ENCODE measurements at regions not wholly inside any gene's neighbourhood (a gene's known extent, or its start where the extent isn't known, plus 50 kb on each side); places are given as distances from the start of the nearest gene placed in this dataset.
"Not testable (repeated sequence)": the region's sequence is repeated elsewhere in the genome, so short reads cannot be mapped to it uniquely, and the experiment has no call there.

GRCh38 chr11:23866641-23867040, 630.2 kb upstream of the LUZP2 start:
- no peak for DNase-seq (ENCODE audit: insufficient read length, low spot score)
- no peak for TF ChIP-seq CTCF (IDR thresholded peaks at IDR 0.05; ENCODE audit: insufficient read depth, missing control alignments)
- no peak for FAIRE-seq

GRCh38 chr11:23869671-23870070, 627.2 kb upstream of the LUZP2 start:
- DNase-seq (ENCODE audit: insufficient read length, low spot score) (no peak), FAIRE-seq (no peak)
- TF ChIP-seq CTCF (IDR thresholded peaks at IDR 0.05; ENCODE audit: insufficient read depth, missing control alignments), result no peak

- FAIRE-seq, result no peak
- no peak for TF ChIP-seq CTCF (IDR thresholded peaks at IDR 0.05; ENCODE audit: insufficient read depth, missing control alignments)
- no peak for DNase-seq (ENCODE audit: insufficient read length, low spot score)
Observed at GRCh38 chr11:23873406-23873805, 623.4 kb upstream of the LUZP2 start.

- FAIRE-seq, result no peak
- no peak for DNase-seq (ENCODE audit: insufficient read length, low spot score)
- no peak for TF ChIP-seq CTCF (IDR thresholded peaks at IDR 0.05; ENCODE audit: insufficient read depth, missing control alignments)
Observed at GRCh38 chr11:23875176-23875850, 621.5 kb upstream of the LUZP2 start.

- DNase-seq (ENCODE audit: insufficient read length, low spot score); FAIRE-seq: not testable (repeated sequence)
Observed at GRCh38 chr11:23883426-23884048, 613.3 kb upstream of the LUZP2 start.

- no peak for TF ChIP-seq CTCF (IDR thresholded peaks at IDR 0.05; ENCODE audit: insufficient read depth, missing control alignments)
- no peak for DNase-seq (ENCODE audit: insufficient read length, low spot score)
- no peak for FAIRE-seq
Observed at GRCh38 chr11:23884341-23884740, 612.5 kb upstream of the LUZP2 start.

GRCh38 chr11:23885801-23886200, 611.1 kb upstream of the LUZP2 start:
- TF ChIP-seq CTCF (IDR thresholded peaks at IDR 0.05; ENCODE audit: insufficient read depth, missing control alignments), result no peak
- DNase-seq (ENCODE audit: insufficient read length, low spot score) (no peak), FAIRE-seq (no peak)

- FAIRE-seq; DNase-seq (ENCODE audit: insufficient read length, low spot score): not testable (repeated sequence)
Observed at GRCh38 chr11:23887122-23887521, 609.7 kb upstream of the LUZP2 start.

All from D721Med (cell line).